Prostate gland (tissue), 2 donors: ENCODE measurements at regions not wholly inside any gene's neighbourhood (a gene's known extent, or its start where the extent isn't known, plus 50 kb on each side); places are given as distances from the start of the nearest gene placed in this dataset.

ENCODE experiments used
- DNase-seq: peaks from one replicate; pipeline ENCODE4 v3.0.0-alpha.2; 2019; ENCODE audit warnings: low spot score
- H3K27ac ChIP-seq, 2 donors: fragments of 200-600 bp; sonication (generic); 2 replicates each; pipeline ENCODE4 v1.5.1; 2017 to 2019
- H3K27me3 ChIP-seq: fragments of 200-600 bp; sonication (generic); replicated peaks from 2 replicates; pipeline ENCODE4 v1.5.1; 2019; ENCODE audit not compliant: insufficient read depth
- H3K36me3 ChIP-seq, 2 donors: fragments of 200-600 bp; sonication (generic); 1 replicate in 1 of 2; 2 replicates in 1 of 2; pipeline versions ENCODE4 v1.5.1 to v1.8.1; 2017 to 2019
- H3K4me1 ChIP-seq: fragments of 200-600 bp; sonication (generic); replicated peaks from 2 replicates; pipeline ENCODE4 v1.5.1; 2019
- H3K4me3 ChIP-seq, 2 donors: fragments of 200-600 bp; sonication (generic); 2 replicates each; pipeline ENCODE4 v1.5.1; 2017 to 2019
- H3K9me3 ChIP-seq: fragments of 200-600 bp; sonication (generic); 2 replicates; pipeline ENCODE4 v1.5.1; 2017
- POLR2A ChIP-seq: fragments of 450-650 bp; IDR thresholded peaks from one replicate; pipeline ENCODE4 v1.6.1; 2016; ENCODE audit warnings: antibody characterized with exemption, mild to moderate bottlenecking
- POLR2AphosphoS5 ChIP-seq: sonication (generic); formaldehyde crosslinking; IDR thresholded peaks from one replicate; pipeline ENCODE4 v1.6.1; 2017; ENCODE audit warnings: antibody characterized with exemption
- WGBS: methylation state at CpG from one replicate; pipeline ENCODE4 v1.1.5; 2018; 5-methylcytosine and 5-hydroxymethylcytosine counted together
- intact Hi-C: fragments of 100-400 bp; cut with DNase I; formaldehyde crosslinking; loops from one replicate; pipeline ENCODE4 v1.14.2; 2022
- TF ChIP-seq, protein P1 (sequence below), 4 experiments: fragments of 200-600 bp in 2 of 4; fragments of 450-650 bp in 2 of 4; sonication (generic) in 2 of 4; IDR thresholded peaks; 1 replicate in 3 of 4; 2 replicates in 1 of 4; pipeline ENCODE4 v1.5.1; 2016 to 2019; ENCODE audit warnings: antibody characterized with exemption in 4 of 4, mild to moderate bottlenecking in 2 of 4, moderate library complexity in 2 of 4

- no peaks in the 10 kb centered on the region for H3K36me3 ChIP-seq
- H3K4me3 ChIP-seq: no peak overlapping the region
- no peaks in the 10 kb centered on the region for H3K4me1 ChIP-seq
- no peaks in the 10 kb centered on the region for H3K27me3 ChIP-seq
- H3K27ac ChIP-seq: no peak overlapping the region
- intact Hi-C loops: no loop called here
- H3K9me3 ChIP-seq: no peaks in the 10 kb centered on the region
- DNase-seq: no peak
- 88% methylated on average over 3 of the region's 7 CpGs for WGBS
- TF ChIP-seq POLR2A (no peak), POLR2AphosphoS5 (no peak)
- TF ChIP-seq, protein P1, sequence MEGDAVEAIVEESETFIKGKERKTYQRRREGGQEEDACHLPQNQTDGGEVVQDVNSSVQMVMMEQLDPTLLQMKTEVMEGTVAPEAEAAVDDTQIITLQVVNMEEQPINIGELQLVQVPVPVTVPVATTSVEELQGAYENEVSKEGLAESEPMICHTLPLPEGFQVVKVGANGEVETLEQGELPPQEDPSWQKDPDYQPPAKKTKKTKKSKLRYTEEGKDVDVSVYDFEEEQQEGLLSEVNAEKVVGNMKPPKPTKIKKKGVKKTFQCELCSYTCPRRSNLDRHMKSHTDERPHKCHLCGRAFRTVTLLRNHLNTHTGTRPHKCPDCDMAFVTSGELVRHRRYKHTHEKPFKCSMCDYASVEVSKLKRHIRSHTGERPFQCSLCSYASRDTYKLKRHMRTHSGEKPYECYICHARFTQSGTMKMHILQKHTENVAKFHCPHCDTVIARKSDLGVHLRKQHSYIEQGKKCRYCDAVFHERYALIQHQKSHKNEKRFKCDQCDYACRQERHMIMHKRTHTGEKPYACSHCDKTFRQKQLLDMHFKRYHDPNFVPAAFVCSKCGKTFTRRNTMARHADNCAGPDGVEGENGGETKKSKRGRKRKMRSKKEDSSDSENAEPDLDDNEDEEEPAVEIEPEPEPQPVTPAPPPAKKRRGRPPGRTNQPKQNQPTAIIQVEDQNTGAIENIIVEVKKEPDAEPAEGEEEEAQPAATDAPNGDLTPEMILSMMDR (IDR thresholded peaks at IDR 0.05): no peak
Observed at GRCh38 chrX:39869846-39870601, 227.7 kb downstream of the BCOR start.

- Histone ChIP-seq H3K27me3 (no peaks in the 10 kb centered on the region), H3K4me1 (no peaks in the 10 kb centered on the region), H3K27ac (no peak overlapping the region), H3K36me3 (no peaks in the 10 kb centered on the region), H3K4me3 (no peak overlapping the region), H3K9me3 (no peaks in the 10 kb centered on the region)
- TF ChIP-seq POLR2A (no peak), POLR2AphosphoS5 (no peak)
- TF ChIP-seq, protein P1 (IDR thresholded peaks at IDR 0.05): no peak
- intact Hi-C loops: no loop called here
- no peak for DNase-seq
- WGBS: 44% methylated on average over 8 of the region's 8 CpGs
Observed at GRCh38 chrX:39871648-39872047, 226.1 kb downstream of the BCOR start.

DNA sequence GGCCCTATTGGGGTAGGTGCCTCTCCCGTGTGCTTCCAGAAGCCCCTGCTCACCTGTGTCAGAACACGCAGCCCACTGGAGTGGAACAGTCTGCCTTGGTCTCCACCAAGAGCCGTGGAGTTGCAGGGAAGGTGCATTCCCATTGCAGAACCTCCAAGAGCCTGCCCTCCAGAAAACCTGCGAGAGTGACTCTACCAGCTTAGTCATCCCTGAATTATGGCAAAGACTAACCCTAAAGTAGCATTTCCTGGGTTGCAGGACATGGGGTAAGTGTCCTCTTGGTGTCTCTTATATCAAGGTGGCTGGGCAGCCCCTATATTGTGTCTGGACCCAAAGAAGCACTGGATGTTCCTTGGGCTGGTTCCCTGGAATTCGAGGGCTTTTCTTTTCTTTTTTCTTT, 224.6 kb downstream of the BCOR start:
- H3K36me3 ChIP-seq: no peaks in the 10 kb centered on the region
- WGBS: 93% methylated on average over 4 of the region's 5 CpGs
- H3K4me3 ChIP-seq: no peak overlapping the region
- H3K4me1 ChIP-seq: no peaks in the 10 kb centered on the region
- H3K9me3 ChIP-seq: no peaks in the 10 kb centered on the region
- intact Hi-C loops: no loop called here
- TF ChIP-seq POLR2AphosphoS5: no peak
- TF ChIP-seq, protein P1 (IDR thresholded peaks at IDR 0.05): no peak
- no peak for TF ChIP-seq POLR2A
- DNase-seq: no peak
- H3K27ac ChIP-seq: no peak overlapping the region
- H3K27me3 ChIP-seq: no peaks in the 10 kb centered on the region

DNA sequence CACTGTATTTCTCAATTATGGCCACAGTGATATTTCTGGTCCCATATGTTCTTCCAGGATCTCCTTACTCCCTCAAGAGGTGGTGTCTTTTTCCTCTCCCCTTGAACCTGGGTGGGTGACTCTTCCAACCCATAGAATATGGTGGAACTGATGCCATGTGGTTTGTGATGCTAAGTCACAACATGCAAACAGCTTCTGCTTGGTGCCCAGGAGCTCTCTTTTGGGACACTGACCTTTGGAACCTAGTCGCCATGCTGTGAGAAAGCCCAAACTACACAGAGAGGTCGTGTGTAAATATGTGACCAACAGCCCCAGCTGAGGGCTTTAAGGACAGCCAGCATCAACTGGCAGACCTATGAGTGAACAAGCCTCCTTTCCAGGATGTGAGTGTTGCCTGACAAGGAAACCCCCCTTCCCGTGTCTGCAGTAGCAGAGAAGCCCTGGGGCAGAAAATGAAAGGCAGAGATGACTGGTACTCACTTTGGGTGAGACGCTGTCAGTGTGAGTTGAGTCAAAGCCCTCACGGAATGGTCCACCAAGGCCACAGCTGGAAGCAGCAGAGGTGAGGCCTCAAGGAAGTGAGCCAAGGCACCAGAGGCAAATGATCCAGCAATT, 223.4 kb downstream of the BCOR start:
- Histone ChIP-seq H3K4me3 (no peak overlapping the region), H3K9me3 (no peaks in the 10 kb centered on the region), H3K27ac (no peak overlapping the region), H3K27me3 (no peaks in the 10 kb centered on the region), H3K4me1 (no peaks in the 10 kb centered on the region), H3K36me3 (no peaks in the 10 kb centered on the region)
- no peak for DNase-seq
- intact Hi-C loops: no loop called here
- 80% methylated on average over 5 of the region's 5 CpGs for WGBS
- no peak for TF ChIP-seq POLR2A
- TF ChIP-seq POLR2AphosphoS5: no peak
- TF ChIP-seq, protein P1 (IDR thresholded peaks at IDR 0.05): no peak
